ENCODE measurements at regions not wholly inside any gene's neighbourhood (a gene's known extent, or its start where the extent isn't known, plus 50 kb on each side); places are given as distances from the start of the nearest gene placed in this dataset.

- TF ChIP-seq YY1 (IDR thresholded peaks at IDR 0.05; ENCODE audit: extremely low read depth, insufficient replicate concordance, low read depth, low read length) (no peak), EZH2 (IDR thresholded peaks at IDR 0.05) (no peak), CTCF (IDR thresholded peaks at IDR 0.05 in 2 of 3, conservative IDR thresholded peaks at IDR 0.05 in 1 of 3; ENCODE audit: borderline replicate concordance in 1 of 3, insufficient read depth in 1 of 3, low read depth in 2 of 3, low read length in 2 of 3) (no peak), SRF (IDR thresholded peaks at IDR 0.05; ENCODE audit: low read depth) (no peak), EZH2phosphoT487 (IDR thresholded peaks at IDR 0.05; ENCODE audit: borderline replicate concordance) (no peak), POLR2A (IDR thresholded peaks at IDR 0.05; ENCODE audit: borderline replicate concordance, extremely low read depth, insufficient read depth, insufficient read length) (no peak), JUND (IDR thresholded peaks at IDR 0.05) (no peak), POLR2AphosphoS5 (IDR thresholded peaks at IDR 0.05; ENCODE audit: low read depth, low read length) (no peak), SP1 (IDR thresholded peaks at IDR 0.05; ENCODE audit: low read depth) (no peak), RAD21 (IDR thresholded peaks at IDR 0.05; ENCODE audit: low read depth) (no peak), ZNF274 (IDR thresholded peaks at IDR 0.05; ENCODE audit: low read depth, low read length) (no peak)
Measured at GRCh38 chr3:21995079-21995607, 244.1 kb upstream of the ZNF385D start.
